ENCODE measurements at regions not wholly inside any gene's neighbourhood (a gene's known extent, or its start where the extent isn't known, plus 50 kb on each side); places are given as distances from the start of the nearest gene placed in this dataset.

DNA sequence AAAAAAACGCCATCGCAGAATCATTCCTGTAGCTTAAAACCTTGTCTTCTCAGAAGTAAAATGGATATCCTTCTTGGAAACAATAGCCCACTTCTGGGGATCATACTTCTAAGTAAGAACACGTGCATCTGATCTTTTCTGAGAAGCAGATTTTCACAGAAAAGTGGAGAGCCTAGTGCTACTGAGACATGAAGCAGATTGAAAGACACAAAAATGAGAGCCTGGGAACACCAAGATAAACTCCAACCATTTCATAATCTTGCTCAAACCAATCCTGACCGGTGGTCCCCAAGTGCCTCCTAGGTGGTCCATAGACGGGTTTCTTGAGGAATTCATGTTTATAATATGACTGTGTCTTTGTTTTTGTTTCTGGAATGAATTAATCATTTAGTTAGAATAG, 191.2 kb downstream of the IRS1 start:
- TF ChIP-seq PAX5 (IDR thresholded peaks at IDR 0.05; ENCODE audit: insufficient read depth, low read length, severe bottlenecking) = no peak
- no peak for TF ChIP-seq POLR2A (IDR thresholded peaks at IDR 0.05; ENCODE audit: low read depth, low read length)
- no peak for TF ChIP-seq POLR2AphosphoS5 (IDR thresholded peaks at IDR 0.05; ENCODE audit: low read depth, low read length)
- TF ChIP-seq SPI1 (IDR thresholded peaks at IDR 0.05; ENCODE audit: low read depth, low read length) = no peak
- no peak for TF ChIP-seq TAF1 (IDR thresholded peaks at IDR 0.05; ENCODE audit: low read depth, low read length)
